ENCODE measurements at regions not wholly inside any gene's neighbourhood (a gene's known extent, or its start where the extent isn't known, plus 50 kb on each side); places are given as distances from the start of the nearest gene placed in this dataset.

GRCh38 chr14:34373191-34373590, 88.8 kb downstream of the SPTSSA start:
- no peak overlapping the region for H3K9ac ChIP-seq (ENCODE audit: control insufficient read depth, extremely low read depth, insufficient read depth, low read length)
- no peaks in the 10 kb centered on the region for H3K79me2 ChIP-seq (ENCODE audit: control insufficient read depth, insufficient read depth, low read length)
- H3K4me1 ChIP-seq (ENCODE audit: control insufficient read depth, extremely low read depth, insufficient read depth, low read length), result peaks cover 39% of the 10 kb centered on the region
- H4K20me1 ChIP-seq (ENCODE audit: control insufficient read depth, extremely low read depth, insufficient read depth, low read length), result no peaks in the 10 kb centered on the region
- dilution Hi-C loops (cut with MboI; ENCODE audit: extremely low pct_ligation_motif_present, low sequenced_read_pairs), result no loop called here
- DNase-seq (ENCODE audit: low read depth, low spot score) (no peak), FAIRE-seq (no peak)
- H3K9me1 ChIP-seq (ENCODE audit: control insufficient read depth, extremely low read depth, insufficient read depth, low read length), result no peaks in the 10 kb centered on the region
- H2AFZ ChIP-seq (ENCODE audit: control insufficient read depth, low read length), result peak overlapping the region; percentile 30
- no peaks in the 10 kb centered on the region for H3K27me3 ChIP-seq (ENCODE audit: control insufficient read depth, extremely low read depth, insufficient read depth, low read length)
- no peaks in the 10 kb centered on the region for H3K36me3 ChIP-seq (ENCODE audit: control insufficient read depth in 2 of 2, extremely low read depth in 1 of 2, insufficient read depth in 2 of 2, low read length in 2 of 2)
- no peak overlapping the region for H3K4me3 ChIP-seq (ENCODE audit: control insufficient read depth in 2 of 3, extremely low read depth in 1 of 3, insufficient read depth in 2 of 3, low read depth in 1 of 3, low read length in 3 of 3)
- H3K27ac ChIP-seq (ENCODE audit: control insufficient read depth, insufficient read depth, low read length), result no peak overlapping the region
- H3K9me3 ChIP-seq (ENCODE audit: control insufficient read depth, low read depth, low read length), result no peaks in the 10 kb centered on the region
- TF ChIP-seq CTCF (optimal IDR thresholded peaks at IDR 0.05 in 1 of 3, IDR thresholded peaks at IDR 0.05 in 1 of 3, conservative IDR thresholded peaks at IDR 0.05 in 1 of 3; ENCODE audit: extremely low read depth in 1 of 3, insufficient read depth in 2 of 3, low read length in 3 of 3) (no peak), EZH2 (IDR thresholded peaks at IDR 0.05; ENCODE audit: low read length) (no peak)
- no peak overlapping the region for H3K4me2 ChIP-seq (ENCODE audit: control insufficient read depth, extremely low read depth, insufficient read depth, low read depth, low read length)

GRCh38 chr14:34372786-34373185, 89.3 kb downstream of the SPTSSA start:
- H3K4me2 ChIP-seq (ENCODE audit: control insufficient read depth, extremely low read depth, insufficient read depth, low read depth, low read length), result no peak overlapping the region
- DNase-seq (ENCODE audit: low read depth, low spot score) (no peak), FAIRE-seq (no peak)

More at GRCh38 chr14:34372786-34373185, 89.3 kb downstream of the SPTSSA start:
- dilution Hi-C loops (cut with MboI; ENCODE audit: extremely low pct_ligation_motif_present, low sequenced_read_pairs), result no loop called here
- Histone ChIP-seq H3K9me1 (ENCODE audit: control insufficient read depth, extremely low read depth, insufficient read depth, low read length) (no peaks in the 10 kb centered on the region), H3K4me1 (ENCODE audit: control insufficient read depth, extremely low read depth, insufficient read depth, low read length) (peaks cover 42% of the 10 kb centered on the region), H3K9me3 (ENCODE audit: control insufficient read depth, low read depth, low read length) (no peaks in the 10 kb centered on the region), H2AFZ (ENCODE audit: control insufficient read depth, low read length) (no peak overlapping the region), H3K79me2 (ENCODE audit: control insufficient read depth, insufficient read depth, low read length) (no peaks in the 10 kb centered on the region), H3K36me3 (ENCODE audit: control insufficient read depth in 2 of 2, extremely low read depth in 1 of 2, insufficient read depth in 2 of 2, low read length in 2 of 2) (no peaks in the 10 kb centered on the region), H3K27me3 (ENCODE audit: control insufficient read depth, extremely low read depth, insufficient read depth, low read length) (no peaks in the 10 kb centered on the region), H3K27ac (ENCODE audit: control insufficient read depth, insufficient read depth, low read length) (no peak overlapping the region), H3K9ac (ENCODE audit: control insufficient read depth, extremely low read depth, insufficient read depth, low read length) (no peak overlapping the region), H3K4me3 (ENCODE audit: control insufficient read depth in 2 of 3, extremely low read depth in 1 of 3, insufficient read depth in 2 of 3, low read depth in 1 of 3, low read length in 3 of 3) (no peak overlapping the region), H4K20me1 (ENCODE audit: control insufficient read depth, extremely low read depth, insufficient read depth, low read length) (no peaks in the 10 kb centered on the region)
- TF ChIP-seq EZH2 (IDR thresholded peaks at IDR 0.05; ENCODE audit: low read length) (no peak), CTCF (optimal IDR thresholded peaks at IDR 0.05 in 1 of 3, IDR thresholded peaks at IDR 0.05 in 1 of 3, conservative IDR thresholded peaks at IDR 0.05 in 1 of 3; ENCODE audit: extremely low read depth in 1 of 3, insufficient read depth in 2 of 3, low read length in 3 of 3) (no peak)

Measured in keratinocyte (primary cell).